Lung microvascular endothelial cell (primary cell): ENCODE measurements at regions not wholly inside any gene's neighbourhood (a gene's known extent, or its start where the extent isn't known, plus 50 kb on each side); places are given as distances from the start of the nearest gene placed in this dataset.
"Not testable (repeated sequence)": the region's sequence is repeated elsewhere in the genome, so short reads cannot be mapped to it uniquely, and the experiment has no call there.

Experiments used
- DNase-seq, 2 donors: peaks; one replicate each; pipeline versions ENCODE4 v3.0.0 to v3.0.0-alpha.2; 2010; ENCODE audit warnings: low read depth in 2 of 2

GRCh38 chr3:29181149-29181780 is 99.6 kb upstream of the RBMS3 start:
- no peak for DNase-seq

GRCh38 chr3:29181872-29182271 is 99.0 kb upstream of the RBMS3 start:
- peak in 1 of 2 donors; percentile 7 for DNase-seq

- DNase-seq, result not testable (repeated sequence)
These were observed 98.0 kb upstream of the RBMS3 start for GRCh38 chr3:29182828-29183227.

- DNase-seq, result peak in 1 of 2 donors; percentile 83
These were observed 97.4 kb upstream of the RBMS3 start for GRCh38 chr3:29183346-29184087.

GRCh38 chr3:29185706-29186105 is 95.2 kb upstream of the RBMS3 start:
- no peak for DNase-seq

- DNase-seq, result peak in 1 of 2 donors; percentile 29
These were observed 94.7 kb upstream of the RBMS3 start for GRCh38 chr3:29186131-29186599.

GRCh38 chr3:29186982-29187725 is 93.7 kb upstream of the RBMS3 start:
- DNase-seq, result peak; percentile 14 to 87

GRCh38 chr3:29189328-29189727 is 91.5 kb upstream of the RBMS3 start:
- no peak for DNase-seq

- no peak for DNase-seq
These were observed 86.7 kb upstream of the RBMS3 start for GRCh38 chr3:29194139-29194538.

- no peak for DNase-seq
These were observed 85.8 kb upstream of the RBMS3 start for GRCh38 chr3:29195056-29195455.

GRCh38 chr3:29201604-29202003 is 79.3 kb upstream of the RBMS3 start:
- DNase-seq, result no peak

- peak in 1 of 2 donors; percentile 42 for DNase-seq
These were observed 78.5 kb upstream of the RBMS3 start for GRCh38 chr3:29202378-29202777.

GRCh38 chr3:29203851-29204250 is 77.0 kb upstream of the RBMS3 start:
- DNase-seq, result no peak

- DNase-seq, result no peak
These were observed 73.4 kb upstream of the RBMS3 start for GRCh38 chr3:29207427-29207826.

- DNase-seq, result peak in 1 of 2 donors; percentile 2
These were observed 68.0 kb upstream of the RBMS3 start for GRCh38 chr3:29212789-29213433.

GRCh38 chr3:29214009-29214658 is 66.7 kb upstream of the RBMS3 start:
- DNase-seq, result no peak

GRCh38 chr3:29215948-29216347 is 64.9 kb upstream of the RBMS3 start:
- no peak for DNase-seq

GRCh38 chr3:29226706-29227105 is 54.2 kb upstream of the RBMS3 start:
- no peak for DNase-seq

GRCh38 chr3:29227307-29227706 is 53.6 kb upstream of the RBMS3 start:
- no peak for DNase-seq
